K562 (cell line): ENCODE measurements at regions not wholly inside any gene's neighbourhood (a gene's known extent, or its start where the extent isn't known, plus 50 kb on each side); places are given as distances from the start of the nearest gene placed in this dataset.

Source experiments
- ATAC-seq: fragments of 200-7000 bp; cut with Tn5 transposase; 3 replicates; pipeline ENCODE4 v1.9.1; 2020; ENCODE audit warnings: moderate library complexity
- BruUV-seq: library from RNA; stranded (reverse); fragments of 400-500 nt; replicated peaks from 2 replicates; lab custom pipeline; 2021; lab: Mats Ljungman, UMichigan
- CTCF ChIA-PET: fragments of 300-600 bp; formaldehyde crosslinking; extraction: SDS; loops from one replicate; lab custom pipeline; 2021; ENCODE audit warnings: low intra/inter-chr PET ratio; lab: Yijun Ruan, JAX
- POLR2A ChIA-PET: fragments of 300-600, 350-650 bp; sonication (Branson Sonifier 250); formaldehyde crosslinking; extraction: SDS; loops from one replicate; lab custom pipeline; 2021; ENCODE audit warnings: antibody characterized with exemption, inconsistent platforms; lab: Yijun Ruan, JAX
- DNase-seq, 4 experiments: peaks; one replicate each; pipeline versions ENCODE4 v3.0.0 to v3.0.0-alpha.2; 2011 to 2018; ENCODE audit warnings: low spot score in 3 of 4, mixed read lengths in 3 of 4; ENCODE audit errors: extremely low read depth in 1 of 4
- FAIRE-seq: peaks from 2 replicates; lab custom pipeline; 2011; peaks lifted over from hg19 to GRCh38; lab: Jason Lieb, UNC
- H2AFZ ChIP-seq: 2 replicates; pipeline ENCODE4 v1.6.0; 2011; ENCODE audit warnings: low read depth, low read length, control low read depth, inconsistent platforms
- H3K27ac ChIP-seq: fragments of 200-600 bp; 3 replicates; pipeline ENCODE4 v1.8.0; 2011; ENCODE audit warnings: low read depth, mild to moderate bottlenecking, control low read depth, inconsistent platforms, low read length, moderate library complexity, mixed read lengths; ENCODE audit errors: extremely low read depth
- H3K27me3 ChIP-seq, 2 experiments: fragments of 300-600 bp in 1 of 2; 2 replicates in 1 of 2; 3 replicates in 1 of 2; pipeline versions ENCODE4 v1.6.0 to v1.8.0; 2011; ENCODE audit warnings: inconsistent platforms in 2 of 2, low read length in 2 of 2, mild to moderate bottlenecking in 1 of 2, mixed read lengths in 1 of 2, moderate library complexity in 1 of 2; ENCODE audit not compliant: control insufficient read depth in 2 of 2, insufficient read depth in 2 of 2
- H3K36me3 ChIP-seq: fragments of 300-600 bp; 3 replicates; pipeline ENCODE4 v1.8.0; 2011; ENCODE audit warnings: mild to moderate bottlenecking, low read length, inconsistent platforms; ENCODE audit not compliant: control insufficient read depth, insufficient read depth
- H3K4me1 ChIP-seq, 2 experiments: fragments of 200-600 bp in 1 of 2; replicated peaks in 1 of 2; 2 replicates in 1 of 2; 3 replicates in 1 of 2; pipeline versions ENCODE4 v1.5.1 to v1.8.0; 2011; ENCODE audit warnings: inconsistent platforms in 2 of 2, low read length in 2 of 2, mild to moderate bottlenecking in 1 of 2, mixed read lengths in 1 of 2, moderate library complexity in 1 of 2; ENCODE audit not compliant: control insufficient read depth in 2 of 2, insufficient read depth in 2 of 2
- H3K4me2 ChIP-seq: 2 replicates; pipeline ENCODE4 v1.6.1; 2011; ENCODE audit warnings: low read length, control low read depth, inconsistent platforms, mixed read lengths; ENCODE audit not compliant: insufficient read depth
- H3K4me3 ChIP-seq: fragments of 200-600 bp; sonication (generic), shearing (Covaris generic); 2 replicates; pipeline ENCODE4 v1.5.1; 2016; ENCODE audit warnings: control low read depth, inconsistent platforms
- H3K79me2 ChIP-seq: fragments of 200-600 bp; 3 replicates; pipeline ENCODE4 v1.8.0; 2011; ENCODE audit warnings: low read length, inconsistent platforms; ENCODE audit not compliant: control insufficient read depth, insufficient read depth
- H3K9ac ChIP-seq, 2 experiments: 2 replicates each; pipeline versions ENCODE4 v1.6.0 to v1.6.1; 2011; ENCODE audit warnings: low read depth in 2 of 2, low read length in 2 of 2, control low read depth in 1 of 2, inconsistent platforms in 1 of 2, mild to moderate bottlenecking in 1 of 2, mixed read lengths in 1 of 2; ENCODE audit not compliant: insufficient read depth in 1 of 2
- H3K9me1 ChIP-seq: one replicate; pipeline ENCODE4 v1.6.0; 2011; ENCODE audit warnings: inconsistent platforms, mild to moderate bottlenecking, low read length, moderate library complexity; ENCODE audit not compliant: control insufficient read depth, insufficient read depth
- H3K9me3 ChIP-seq: replicated peaks from 2 replicates; pipeline ENCODE4 v1.5.1; 2011; ENCODE audit warnings: low read depth, low read length, inconsistent platforms; ENCODE audit not compliant: control insufficient read depth, insufficient read depth
- H4K20me1 ChIP-seq: replicated peaks from 2 replicates; pipeline ENCODE4 v1.6.1; 2011; ENCODE audit warnings: low read length, inconsistent platforms, mixed read lengths; ENCODE audit not compliant: control insufficient read depth, insufficient read depth
- CEBPG ChIP-seq, 3 experiments: fragments of 200-800 bp in 1 of 3; sonication (Bioruptor generic) in 1 of 3; sonication (generic) in 1 of 3; formaldehyde crosslinking in 1 of 3; IDR thresholded peaks in 2 of 3; conservative IDR thresholded peaks in 1 of 3; 2 replicates each; pipeline versions ENCODE4 v1.6.1 to v1.8.0; 2016 to 2022; ENCODE audit warnings: missing compliant biosample characterization in 2 of 3, missing genetic modification characterization in 2 of 3, mild to moderate bottlenecking in 1 of 3, missing genetic modification reagents in 1 of 3
- FOXM1 ChIP-seq, 2 experiments: fragments of 450-650 bp in 1 of 2; sonication (generic) in 1 of 2; formaldehyde crosslinking in 1 of 2; IDR thresholded peaks; 2 replicates each; pipeline versions ENCODE4 v1.6.1 to v1.9.0; 2017 to 2022; ENCODE audit warnings: low read depth in 2 of 2, mild to moderate bottlenecking in 2 of 2, missing genetic modification reagents in 1 of 2, moderate library complexity in 1 of 2
- KLF13 ChIP-seq: fragments of 450-650 bp; IDR thresholded peaks from 2 replicates; pipeline ENCODE4 v1.6.1; 2016; ENCODE audit warnings: missing genetic modification characterization, low read depth, mild to moderate bottlenecking, missing compliant biosample characterization, moderate library complexity, borderline replicate concordance
- MAX ChIP-seq: sonication (generic); formaldehyde crosslinking; IDR thresholded peaks from 2 replicates; pipeline ENCODE4 v1.9.0; 2022; ENCODE audit warnings: mild to moderate bottlenecking, missing genetic modification reagents
- MTA3 ChIP-seq: fragments of 450-650 bp; formaldehyde crosslinking; IDR thresholded peaks from 2 replicates; pipeline ENCODE4 v1.6.1; 2017; ENCODE audit warnings: mild to moderate bottlenecking, borderline replicate concordance
- PRMT5 ChIP-seq: sonication (generic); formaldehyde crosslinking; IDR thresholded peaks from 2 replicates; pipeline ENCODE4 v1.5.0; 2020; ENCODE audit warnings: missing genetic modification reagents
- SAP30 ChIP-seq: fragments of 200-600 bp; sonication (generic); IDR thresholded peaks from 2 replicates; pipeline ENCODE4 v1.6.1; 2012; ENCODE audit warnings: borderline replicate concordance, low read depth, mild to moderate bottlenecking, moderate library complexity, low read length, control low read depth, inconsistent platforms; ENCODE audit not compliant: insufficient read depth, poor library complexity, severe bottlenecking
- TFAP4 ChIP-seq: sonication (generic); formaldehyde crosslinking; IDR thresholded peaks from 2 replicates; pipeline ENCODE4 v1.8.0; 2022; ENCODE audit warnings: missing genetic modification reagents, mild to moderate bottlenecking, moderate library complexity, borderline replicate concordance
- TFE3 ChIP-seq: fragments of 450-650 bp; formaldehyde crosslinking; IDR thresholded peaks from 2 replicates; pipeline ENCODE4 v1.4.0; 2020; ENCODE audit warnings: mild to moderate bottlenecking, mixed read lengths
- ZNF175 ChIP-seq: fragments of 200-800 bp; sonication (Bioruptor generic); IDR thresholded peaks from 2 replicates; pipeline ENCODE4 v1.6.1; 2016; ENCODE audit warnings: low read depth, mild to moderate bottlenecking, missing genetic modification characterization, missing compliant biosample characterization
- ZNF589 ChIP-seq: fragments of 200-800 bp; sonication (Bioruptor generic); IDR thresholded peaks from 2 replicates; pipeline ENCODE4 v1.6.1; 2016; ENCODE audit warnings: low read depth, missing genetic modification characterization, missing compliant biosample characterization
- WGBS: fragments of 100-300 bp; shearing (Covaris generic); methylation state at CpG from one replicate; pipeline ENCODE4 v1.1.6; 2016; ENCODE audit warnings: low coverage, mixed read lengths; ENCODE audit not compliant: insufficient coverage; ENCODE audit errors: missing lambda C conversion rate; 5-methylcytosine and 5-hydroxymethylcytosine counted together
- in situ Hi-C: fragments of 300-500 bp; cut with MboI; formaldehyde crosslinking; loops from 4 replicates; pipeline ENCODE4 v1.15.0; 2018; ENCODE audit warnings: inconsistent platforms, mixed read lengths
- intact Hi-C: fragments of 100-400 bp; cut with micrococcal nuclease; formaldehyde crosslinking; loops from 2 replicates; pipeline ENCODE4 v1.14.2; 2022

GRCh38 chr4:176498617-176499256 is 179.0 kb downstream of the SPCS3 start:
- CTCF ChIA-PET, result no interaction called here
- intact Hi-C loops, result no loop called here
- Histone ChIP-seq H3K4me3 (no peak overlapping the region), H2AFZ (no peak overlapping the region), H3K9me1 (no peaks in the 10 kb centered on the region), H3K79me2 (no peaks in the 10 kb centered on the region), H3K9me3 (no peaks in the 10 kb centered on the region), H3K27ac (no peak overlapping the region), H4K20me1 (no peaks in the 10 kb centered on the region), H3K27me3 (no peaks in the 10 kb centered on the region), H3K9ac (no peak overlapping the region), H3K4me2 (no peak overlapping the region), H3K36me3 (no peaks in the 10 kb centered on the region), H3K4me1 (no peaks in the 10 kb centered on the region)
- DNase-seq (no peak), ATAC-seq (no peak), FAIRE-seq (no peak)
- no TSS peak for BruUV-seq
- in situ Hi-C loops, result no loop called here
- TF ChIP-seq MTA3 (no peak), TFE3 (peak; percentile 58)
- WGBS, result 4% methylated on average over 4 of the region's 4 CpGs
- POLR2A ChIA-PET, result no interaction called here

GRCh38 chr4:176499518-176499917 is 179.8 kb downstream of the SPCS3 start:
- H3K4me2 ChIP-seq, result no peak overlapping the region
- H3K4me3 ChIP-seq, result no peak overlapping the region
- no peak for TF ChIP-seq ZNF175 (CRISPR knock-in tag)
- TF ChIP-seq PRMT5 (CRISPR knock-in tag), result no peak
- TF ChIP-seq KLF13, result no peak
- TF ChIP-seq ZNF589 (CRISPR knock-in tag), result no peak
- TF ChIP-seq TFAP4 (CRISPR knock-in tag), result no peak
- TF ChIP-seq FOXM1 (IDR thresholded peaks at IDR 0.05; ENCODE audit: low read depth), result no peak
- TF ChIP-seq FOXM1 (CRISPR knock-in tag; IDR thresholded peaks at IDR 0.05; ENCODE audit: low read depth), result no peak
- TF ChIP-seq CEBPG (CRISPR knock-in tag; IDR thresholded peaks at IDR 0.05), result no peak
- TF ChIP-seq CEBPG (tag; conservative IDR thresholded peaks at IDR 0.05 in 1 of 2, IDR thresholded peaks at IDR 0.05 in 1 of 2), result peak in 1 of 2 experiments; percentile 31; a peak in 1 of 4 replicates
- TF ChIP-seq MAX, result no peak
- no peak for TF ChIP-seq SAP30
- intact Hi-C loops, result no loop called here
- 0% methylated on average over 2 of the region's 2 CpGs for WGBS
- H3K9me3 ChIP-seq, result no peaks in the 10 kb centered on the region
- no TSS peak for BruUV-seq
- no peaks in the 10 kb centered on the region for H3K4me1 ChIP-seq
- POLR2A ChIA-PET, result no interaction called here
- FAIRE-seq (no peak), DNase-seq (no peak), ATAC-seq (no peak)
- no peaks in the 10 kb centered on the region for H3K27me3 ChIP-seq
- H4K20me1 ChIP-seq, result no peaks in the 10 kb centered on the region
- CTCF ChIA-PET, result no interaction called here
- in situ Hi-C loops, result no loop called here
- H2AFZ ChIP-seq, result no peak overlapping the region
- no peaks in the 10 kb centered on the region for H3K36me3 ChIP-seq
- no peak overlapping the region for H3K9ac ChIP-seq
- H3K27ac ChIP-seq, result no peak overlapping the region
- no peaks in the 10 kb centered on the region for H3K79me2 ChIP-seq
- no peaks in the 10 kb centered on the region for H3K9me1 ChIP-seq
